ENCODE measurements at regions not wholly inside any gene's neighbourhood (a gene's known extent, or its start where the extent isn't known, plus 50 kb on each side); places are given as distances from the start of the nearest gene placed in this dataset.

- ATAC-seq (replicated peaks; ENCODE audit: extremely low read depth, poor library complexity, severe bottlenecking) (no peak), DNase-seq (ENCODE audit: low spot score in 2 of 2) (no peak)
- Mint-ChIP-seq H3K4me1 (no peaks in the 10 kb centered on the region), H3K4me3 (no peak overlapping the region), H3K27me3 (no peaks in the 10 kb centered on the region), H3K9me3 (no peaks in the 10 kb centered on the region), H3K27ac (ENCODE audit: low read depth) (no peak overlapping the region), H3K36me3 (ENCODE audit: insufficient read depth) (no peaks in the 10 kb centered on the region)
Observed at GRCh38 chr6:44675449-44675848, 287.9 kb downstream of the CDC5L start.

GRCh38 chr6:44676246-44676790 is 288.8 kb downstream of the CDC5L start:
- ATAC-seq (replicated peaks; ENCODE audit: extremely low read depth, poor library complexity, severe bottlenecking) (no peak), DNase-seq (ENCODE audit: low spot score in 2 of 2) (no peak)
- Mint-ChIP-seq H3K36me3 (ENCODE audit: insufficient read depth) (no peaks in the 10 kb centered on the region), H3K4me3 (no peak overlapping the region), H3K27ac (ENCODE audit: low read depth) (no peak overlapping the region), H3K27me3 (no peaks in the 10 kb centered on the region), H3K9me3 (no peaks in the 10 kb centered on the region), H3K4me1 (no peaks in the 10 kb centered on the region)

GRCh38 chr6:44676826-44677433 is 289.4 kb downstream of the CDC5L start:
- ATAC-seq (replicated peaks; ENCODE audit: extremely low read depth, poor library complexity, severe bottlenecking) (no peak), DNase-seq (ENCODE audit: low spot score in 2 of 2) (no peak)
- H3K4me3 Mint-ChIP-seq, result no peak overlapping the region
- no peaks in the 10 kb centered on the region for H3K36me3 Mint-ChIP-seq (ENCODE audit: insufficient read depth)
- H3K27me3 Mint-ChIP-seq, result no peaks in the 10 kb centered on the region
- H3K27ac Mint-ChIP-seq (ENCODE audit: low read depth), result no peak overlapping the region
- no peaks in the 10 kb centered on the region for H3K9me3 Mint-ChIP-seq
- no peaks in the 10 kb centered on the region for H3K4me1 Mint-ChIP-seq

- no peaks in the 10 kb centered on the region for H3K36me3 Mint-ChIP-seq (ENCODE audit: insufficient read depth)
- ATAC-seq (replicated peaks; ENCODE audit: extremely low read depth, poor library complexity, severe bottlenecking) (no peak), DNase-seq (ENCODE audit: low spot score in 2 of 2) (no peak)
- no peak overlapping the region for H3K4me3 Mint-ChIP-seq
- no peaks in the 10 kb centered on the region for H3K9me3 Mint-ChIP-seq
- peaks cover 10% of the 10 kb centered on the region for H3K27me3 Mint-ChIP-seq
- no peaks in the 10 kb centered on the region for H3K4me1 Mint-ChIP-seq
- H3K27ac Mint-ChIP-seq (ENCODE audit: low read depth), result no peak overlapping the region
Observed at GRCh38 chr6:44678252-44678935, 290.9 kb downstream of the CDC5L start.

- no peak for DNase-seq (ENCODE audit: low spot score in 2 of 2)
- H3K36me3 Mint-ChIP-seq (ENCODE audit: insufficient read depth), result no peaks in the 10 kb centered on the region
Observed at GRCh38 chr6:44679438-44680201, 292.1 kb downstream of the CDC5L start.

GRCh38 chr6:44680202-44680720 is 292.8 kb downstream of the CDC5L start:
- H3K4me1 Mint-ChIP-seq, result no peaks in the 10 kb centered on the region
- peaks cover 10% of the 10 kb centered on the region for H3K27me3 Mint-ChIP-seq
- H3K36me3 Mint-ChIP-seq (ENCODE audit: insufficient read depth), result no peaks in the 10 kb centered on the region
- no peak for ATAC-seq (replicated peaks; ENCODE audit: extremely low read depth, poor library complexity, severe bottlenecking)
- no peak overlapping the region for H3K4me3 Mint-ChIP-seq
- H3K9me3 Mint-ChIP-seq, result no peaks in the 10 kb centered on the region
- DNase-seq (ENCODE audit: low spot score in 2 of 2), result no peak
- H3K27ac Mint-ChIP-seq (ENCODE audit: low read depth), result no peak overlapping the region

More at GRCh38 chr6:44679438-44680201, 292.1 kb downstream of the CDC5L start:
- Mint-ChIP-seq H3K27ac (ENCODE audit: low read depth) (no peak overlapping the region), H3K27me3 (peaks cover 10% of the 10 kb centered on the region), H3K4me3 (no peak overlapping the region), H3K9me3 (no peaks in the 10 kb centered on the region), H3K4me1 (no peaks in the 10 kb centered on the region)
- ATAC-seq (replicated peaks; ENCODE audit: extremely low read depth, poor library complexity, severe bottlenecking), result no peak

- no peaks in the 10 kb centered on the region for H3K36me3 Mint-ChIP-seq (ENCODE audit: insufficient read depth)
- no peak overlapping the region for H3K27ac Mint-ChIP-seq (ENCODE audit: low read depth)
- H3K27me3 Mint-ChIP-seq, result peaks cover 10% of the 10 kb centered on the region
- no peak overlapping the region for H3K4me3 Mint-ChIP-seq
- no peaks in the 10 kb centered on the region for H3K9me3 Mint-ChIP-seq
- DNase-seq (ENCODE audit: low spot score in 2 of 2) (no peak), ATAC-seq (replicated peaks; ENCODE audit: extremely low read depth, poor library complexity, severe bottlenecking) (no peak)
- H3K4me1 Mint-ChIP-seq, result no peaks in the 10 kb centered on the region
Observed at GRCh38 chr6:44681761-44682160, 294.3 kb downstream of the CDC5L start.

GRCh38 chr6:44682280-44682679 is 294.8 kb downstream of the CDC5L start:
- Mint-ChIP-seq H3K27ac (ENCODE audit: low read depth) (no peak overlapping the region), H3K36me3 (ENCODE audit: insufficient read depth) (no peaks in the 10 kb centered on the region), H3K27me3 (peaks cover 14% of the 10 kb centered on the region)

GRCh38 chr6:44682987-44683779 is 295.7 kb downstream of the CDC5L start:
- Mint-ChIP-seq H3K27me3 (peaks cover 18% of the 10 kb centered on the region), H3K4me3 (no peak overlapping the region), H3K36me3 (ENCODE audit: insufficient read depth) (no peaks in the 10 kb centered on the region), H3K4me1 (no peaks in the 10 kb centered on the region), H3K27ac (ENCODE audit: low read depth) (no peak overlapping the region), H3K9me3 (no peaks in the 10 kb centered on the region)
- ATAC-seq (replicated peaks; ENCODE audit: extremely low read depth, poor library complexity, severe bottlenecking) (no peak), DNase-seq (ENCODE audit: low spot score in 2 of 2) (no peak)

More at GRCh38 chr6:44682280-44682679, 294.8 kb downstream of the CDC5L start:
- ATAC-seq (replicated peaks; ENCODE audit: extremely low read depth, poor library complexity, severe bottlenecking), result no peak
- Mint-ChIP-seq H3K9me3 (no peaks in the 10 kb centered on the region), H3K4me1 (no peaks in the 10 kb centered on the region), H3K4me3 (no peak overlapping the region)
- DNase-seq (ENCODE audit: low spot score in 2 of 2), result no peak

- Mint-ChIP-seq H3K27me3 (peaks cover 25% of the 10 kb centered on the region), H3K4me1 (no peaks in the 10 kb centered on the region), H3K27ac (ENCODE audit: low read depth) (no peak overlapping the region), H3K4me3 (no peak overlapping the region), H3K9me3 (no peaks in the 10 kb centered on the region), H3K36me3 (ENCODE audit: insufficient read depth) (no peaks in the 10 kb centered on the region)
- no peak for ATAC-seq (replicated peaks; ENCODE audit: extremely low read depth, poor library complexity, severe bottlenecking)
- no peak for DNase-seq (ENCODE audit: low spot score in 2 of 2)
Observed at GRCh38 chr6:44685213-44685612, 297.7 kb downstream of the CDC5L start.

GRCh38 chr6:44696099-44696498 is 308.6 kb downstream of the CDC5L start:
- DNase-seq (ENCODE audit: low spot score in 2 of 2), result no peak
- Mint-ChIP-seq H3K9me3 (no peaks in the 10 kb centered on the region), H3K27ac (ENCODE audit: low read depth) (no peak overlapping the region), H3K27me3 (no peaks in the 10 kb centered on the region), H3K36me3 (ENCODE audit: insufficient read depth) (no peaks in the 10 kb centered on the region), H3K4me1 (no peaks in the 10 kb centered on the region), H3K4me3 (no peak overlapping the region)
- no peak for ATAC-seq (replicated peaks; ENCODE audit: extremely low read depth, poor library complexity, severe bottlenecking)

GRCh38 chr6:44696686-44697085 is 309.2 kb downstream of the CDC5L start:
- no peak overlapping the region for H3K27ac Mint-ChIP-seq (ENCODE audit: low read depth)

More at GRCh38 chr6:44696686-44697085, 309.2 kb downstream of the CDC5L start:
- no peak for DNase-seq (ENCODE audit: low spot score in 2 of 2)
- Mint-ChIP-seq H3K4me3 (no peak overlapping the region), H3K4me1 (no peaks in the 10 kb centered on the region), H3K9me3 (no peaks in the 10 kb centered on the region), H3K36me3 (ENCODE audit: insufficient read depth) (no peaks in the 10 kb centered on the region), H3K27me3 (no peaks in the 10 kb centered on the region)
- no peak for ATAC-seq (replicated peaks; ENCODE audit: extremely low read depth, poor library complexity, severe bottlenecking)
